SU-DHL-6 (cell line): ENCODE measurements at regions not wholly inside any gene's neighbourhood (a gene's known extent, or its start where the extent isn't known, plus 50 kb on each side); places are given as distances from the start of the nearest gene placed in this dataset.

ENCODE experiments used
- H2AFZ ChIP-seq: fragments of 200-600 bp; sonication (generic); 2 replicates; pipeline ENCODE4 v1.6.1; 2014; ENCODE audit warnings: low read depth, mild to moderate bottlenecking, moderate library complexity, mixed read lengths, antibody characterized with exemption, low read length; ENCODE audit not compliant: severe bottlenecking
- H3F3A ChIP-seq: fragments of 200-600 bp; shearing (Covaris generic); 2 replicates; pipeline ENCODE4 v1.6.0; 2016; ENCODE audit warnings: antibody characterized with exemption, mild to moderate bottlenecking; ENCODE audit not compliant: insufficient read depth
- H3K27ac ChIP-seq: fragments of 200-600 bp; sonication (generic); 2 replicates; pipeline ENCODE4 v1.5.1; 2016; ENCODE audit warnings: low read depth, mild to moderate bottlenecking, low read length, moderate library complexity, mixed read lengths
- H3K27me3 ChIP-seq: fragments of 200-600 bp; sonication (generic), shearing (Covaris generic); 2 replicates; pipeline ENCODE4 v1.6.0; 2014; ENCODE audit warnings: mild to moderate bottlenecking, low read length
- H3K36me3 ChIP-seq: fragments of 200-600 bp; sonication (generic); 2 replicates; pipeline ENCODE4 v1.6.1; 2014; ENCODE audit warnings: mild to moderate bottlenecking, low read length, mixed read lengths
- H3K4me2 ChIP-seq: fragments of 300-600, 200-600 bp; shearing (Covaris generic), sonication (generic); 2 replicates; pipeline ENCODE4 v1.6.0; 2014; ENCODE audit warnings: low read length, low read depth, mild to moderate bottlenecking; ENCODE audit not compliant: poor library complexity, severe bottlenecking
- H3K4me3 ChIP-seq: fragments of 200-600 bp; sonication (generic); 2 replicates; pipeline ENCODE4 v1.5.1; 2014; ENCODE audit warnings: antibody characterized with exemption, low read length, mild to moderate bottlenecking, mixed read lengths; ENCODE audit not compliant: insufficient read depth, poor library complexity, severe bottlenecking
- H3K79me2 ChIP-seq: fragments of 200-600 bp; sonication (generic); 2 replicates; pipeline ENCODE4 v1.6.1; 2014; ENCODE audit warnings: mild to moderate bottlenecking, low read length, moderate library complexity; ENCODE audit not compliant: insufficient read depth
- H3K9ac ChIP-seq: fragments of 200-600 bp; sonication (generic); 2 replicates; pipeline ENCODE4 v1.7.0; 2014; ENCODE audit warnings: mild to moderate bottlenecking, low read length
- H3K9me2 ChIP-seq: fragments of 200-600 bp; sonication (generic); replicated peaks from 2 replicates; pipeline ENCODE4 v1.6.1; 2014; ENCODE audit warnings: low read length; ENCODE audit not compliant: insufficient read depth
- H3K9me3 ChIP-seq: fragments of 200-600 bp; sonication (generic); 2 replicates; pipeline ENCODE4 v1.6.1; 2014; ENCODE audit warnings: low read length, mixed read lengths; ENCODE audit not compliant: insufficient read depth
- H4K20me1 ChIP-seq: fragments of 200-600 bp; sonication (generic); 2 replicates; pipeline ENCODE4 v1.6.1; 2014; ENCODE audit warnings: low read depth, mild to moderate bottlenecking, antibody characterized with exemption, low read length, moderate library complexity, mixed read lengths
- EZH2phosphoT487 ChIP-seq: fragments of 200-600 bp; sonication (generic), shearing (Covaris generic); conservative IDR thresholded peaks from 2 replicates; pipeline ENCODE4 v1.6.1; 2018; ENCODE audit warnings: mild to moderate bottlenecking, antibody characterized with exemption, low read length, moderate library complexity, mixed read lengths
- TF ChIP-seq, protein P1 (sequence below): fragments of 200-600 bp; sonication (generic); IDR thresholded peaks from one replicate; pipeline ENCODE4 v1.5.1; 2017; ENCODE audit warnings: antibody characterized with exemption, mild to moderate bottlenecking, low read length, moderate library complexity; ENCODE audit not compliant: insufficient read depth, poor library complexity, severe bottlenecking

DNA sequence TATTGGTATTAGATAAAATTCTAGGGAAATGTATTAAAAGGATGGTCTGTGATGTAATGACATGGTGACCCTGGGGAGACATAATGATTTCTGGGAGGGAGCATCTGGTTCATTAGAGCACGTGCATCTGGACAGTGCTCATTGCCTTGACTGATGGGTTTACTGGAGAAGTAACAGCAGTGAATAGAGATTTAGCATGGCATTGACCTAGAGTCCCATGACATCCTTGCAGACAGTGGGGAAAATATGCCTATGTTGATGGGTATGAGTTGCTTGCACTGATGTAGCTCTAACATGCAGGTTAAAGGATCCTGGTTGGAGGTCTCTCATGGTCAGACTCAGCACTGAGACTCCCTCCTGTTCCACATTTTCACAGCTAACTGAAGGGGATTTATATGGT, 164.1 kb upstream of the OLIG3 start:
- no peak overlapping the region for H2AFZ ChIP-seq
- no peak overlapping the region for H3K4me3 ChIP-seq
- H3K36me3 ChIP-seq: no peaks in the 10 kb centered on the region
- no peaks in the 10 kb centered on the region for H4K20me1 ChIP-seq
- no peak overlapping the region for H3K27ac ChIP-seq
- H3K9me2 ChIP-seq: no peaks in the 10 kb centered on the region
- no peak overlapping the region for H3K4me2 ChIP-seq
- H3K79me2 ChIP-seq: no peaks in the 10 kb centered on the region
- H3K9ac ChIP-seq: no peak overlapping the region
- no peaks in the 10 kb centered on the region for H3K27me3 ChIP-seq
- H3F3A ChIP-seq: no peaks in the 10 kb centered on the region
- TF ChIP-seq, protein P1, sequence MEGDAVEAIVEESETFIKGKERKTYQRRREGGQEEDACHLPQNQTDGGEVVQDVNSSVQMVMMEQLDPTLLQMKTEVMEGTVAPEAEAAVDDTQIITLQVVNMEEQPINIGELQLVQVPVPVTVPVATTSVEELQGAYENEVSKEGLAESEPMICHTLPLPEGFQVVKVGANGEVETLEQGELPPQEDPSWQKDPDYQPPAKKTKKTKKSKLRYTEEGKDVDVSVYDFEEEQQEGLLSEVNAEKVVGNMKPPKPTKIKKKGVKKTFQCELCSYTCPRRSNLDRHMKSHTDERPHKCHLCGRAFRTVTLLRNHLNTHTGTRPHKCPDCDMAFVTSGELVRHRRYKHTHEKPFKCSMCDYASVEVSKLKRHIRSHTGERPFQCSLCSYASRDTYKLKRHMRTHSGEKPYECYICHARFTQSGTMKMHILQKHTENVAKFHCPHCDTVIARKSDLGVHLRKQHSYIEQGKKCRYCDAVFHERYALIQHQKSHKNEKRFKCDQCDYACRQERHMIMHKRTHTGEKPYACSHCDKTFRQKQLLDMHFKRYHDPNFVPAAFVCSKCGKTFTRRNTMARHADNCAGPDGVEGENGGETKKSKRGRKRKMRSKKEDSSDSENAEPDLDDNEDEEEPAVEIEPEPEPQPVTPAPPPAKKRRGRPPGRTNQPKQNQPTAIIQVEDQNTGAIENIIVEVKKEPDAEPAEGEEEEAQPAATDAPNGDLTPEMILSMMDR: no peak
- no peak for TF ChIP-seq EZH2phosphoT487
- no peaks in the 10 kb centered on the region for H3K9me3 ChIP-seq

GRCh38 chr6:137659871-137660270, 165.7 kb upstream of the OLIG3 start:
- H3F3A ChIP-seq: no peaks in the 10 kb centered on the region
- no peak overlapping the region for H2AFZ ChIP-seq
- no peak overlapping the region for H3K4me3 ChIP-seq
- no peaks in the 10 kb centered on the region for H4K20me1 ChIP-seq
- no peaks in the 10 kb centered on the region for H3K36me3 ChIP-seq
- no peaks in the 10 kb centered on the region for H3K27me3 ChIP-seq
- no peak overlapping the region for H3K4me2 ChIP-seq
- no peak overlapping the region for H3K9ac ChIP-seq
- no peak overlapping the region for H3K27ac ChIP-seq
- H3K9me3 ChIP-seq: no peaks in the 10 kb centered on the region
- H3K9me2 ChIP-seq: no peaks in the 10 kb centered on the region
- no peak for TF ChIP-seq EZH2phosphoT487
- TF ChIP-seq, protein P1: no peak
- H3K79me2 ChIP-seq: no peaks in the 10 kb centered on the region

GRCh38 chr6:137660296-137660731, 166.1 kb upstream of the OLIG3 start:
- TF ChIP-seq, protein P1: no peak
- no peak for TF ChIP-seq EZH2phosphoT487
- Histone ChIP-seq H3K27me3 (no peaks in the 10 kb centered on the region), H3K4me3 (no peak overlapping the region), H3K9ac (no peak overlapping the region), H2AFZ (no peak overlapping the region), H3K9me2 (no peaks in the 10 kb centered on the region), H4K20me1 (no peaks in the 10 kb centered on the region), H3F3A (no peaks in the 10 kb centered on the region), H3K9me3 (no peaks in the 10 kb centered on the region), H3K36me3 (no peaks in the 10 kb centered on the region), H3K4me2 (no peak overlapping the region), H3K79me2 (no peaks in the 10 kb centered on the region), H3K27ac (no peak overlapping the region)

GRCh38 chr6:137661601-137662000, 167.4 kb upstream of the OLIG3 start:
- TF ChIP-seq EZH2phosphoT487: no peak
- TF ChIP-seq, protein P1: peak; percentile 48
- no peak overlapping the region for H3K9ac ChIP-seq
- H4K20me1 ChIP-seq: no peaks in the 10 kb centered on the region
- no peaks in the 10 kb centered on the region for H3K9me2 ChIP-seq
- no peaks in the 10 kb centered on the region for H3K36me3 ChIP-seq
- H3K9me3 ChIP-seq: no peaks in the 10 kb centered on the region
- no peak overlapping the region for H3K4me2 ChIP-seq
- no peaks in the 10 kb centered on the region for H3K79me2 ChIP-seq
- no peak overlapping the region for H2AFZ ChIP-seq
- H3K27ac ChIP-seq: no peak overlapping the region
- no peaks in the 10 kb centered on the region for H3K27me3 ChIP-seq
- H3F3A ChIP-seq: no peaks in the 10 kb centered on the region
- H3K4me3 ChIP-seq: no peak overlapping the region
